Mesenchymal stem cell (in vitro differentiated cells and primary cell): ENCODE measurements at regions not wholly inside any gene's neighbourhood (a gene's known extent, or its start where the extent isn't known, plus 50 kb on each side); places are given as distances from the start of the nearest gene placed in this dataset.

Experiments used
- DNase-seq: peaks from one replicate; pipeline ENCODE4 v3.0.0-alpha.2; 2013
- H2AFZ ChIP-seq: one replicate; pipeline ENCODE4 v1.6.1; 2013; ENCODE audit warnings: low read depth, mild to moderate bottlenecking, control low read depth, inconsistent platforms, low read length, moderate library complexity
- H2AK5ac ChIP-seq: 2 replicates; pipeline ENCODE4 v1.6.1; 2013; ENCODE audit warnings: low read length, moderate library complexity, mild to moderate bottlenecking, inconsistent platforms; ENCODE audit not compliant: severe bottlenecking
- H2BK120ac ChIP-seq: one replicate; pipeline ENCODE4 v1.6.1; 2013; ENCODE audit warnings: low read depth, mild to moderate bottlenecking, inconsistent platforms, low read length, moderate library complexity
- H2BK12ac ChIP-seq, 2 experiments: one replicate each; pipeline ENCODE4 v1.6.1; 2013; ENCODE audit warnings: inconsistent platforms in 2 of 2, low read length in 2 of 2, mild to moderate bottlenecking in 2 of 2, moderate library complexity in 2 of 2, control low read depth in 1 of 2
- H2BK15ac ChIP-seq: one replicate; pipeline ENCODE4 v1.6.1; 2013; ENCODE audit warnings: mild to moderate bottlenecking, low read depth, inconsistent platforms; ENCODE audit not compliant: poor library complexity, severe bottlenecking
- H2BK5ac ChIP-seq: 2 replicates; pipeline ENCODE4 v1.6.1; 2013; ENCODE audit warnings: low read depth, mild to moderate bottlenecking, low read length, control low read depth, inconsistent platforms; ENCODE audit not compliant: poor library complexity, severe bottlenecking
- H3K14ac ChIP-seq, 2 experiments: one replicate each; pipeline ENCODE4 v1.6.1; 2013; ENCODE audit warnings: inconsistent platforms in 2 of 2, low read length in 2 of 2, control low read depth in 1 of 2, mild to moderate bottlenecking in 1 of 2, moderate library complexity in 1 of 2
- H3K18ac ChIP-seq, 2 experiments: one replicate each; pipeline ENCODE4 v1.6.1; 2013; ENCODE audit warnings: inconsistent platforms in 2 of 2, low read length in 2 of 2, control low read depth in 1 of 2, low read depth in 1 of 2, mild to moderate bottlenecking in 1 of 2
- H3K23ac ChIP-seq, 2 experiments: one replicate each; pipeline ENCODE4 v1.6.1; 2013; ENCODE audit warnings: inconsistent platforms in 2 of 2, low read length in 2 of 2, mild to moderate bottlenecking in 2 of 2, moderate library complexity in 2 of 2, control low read depth in 1 of 2
- H3K27ac ChIP-seq: 2 replicates; pipeline ENCODE4 v1.5.1; 2013; ENCODE audit warnings: mild to moderate bottlenecking, moderate library complexity, low read length, control low read depth, inconsistent platforms; ENCODE audit not compliant: poor library complexity, severe bottlenecking
- H3K27me3 ChIP-seq, 2 experiments: 2 replicates each; pipeline versions ENCODE4 v1.6.1 to v1.7.0; 2013; ENCODE audit warnings: low read length in 2 of 2, mild to moderate bottlenecking in 2 of 2, moderate library complexity in 2 of 2, control low read depth in 1 of 2, inconsistent platforms in 1 of 2; ENCODE audit not compliant: control insufficient read depth in 1 of 2, insufficient read depth in 1 of 2
- H3K36me3 ChIP-seq, 2 experiments: 2 replicates each; pipeline versions ENCODE4 v1.6.1 to v1.7.0; 2013; ENCODE audit warnings: low read length in 2 of 2, control low read depth in 1 of 2, inconsistent platforms in 1 of 2, low read depth in 1 of 2, mild to moderate bottlenecking in 1 of 2; ENCODE audit not compliant: insufficient read depth in 2 of 2, control insufficient read depth in 1 of 2
- H3K4ac ChIP-seq, 2 experiments: one replicate each; pipeline ENCODE4 v1.6.1; 2013; ENCODE audit warnings: inconsistent platforms in 2 of 2, low read length in 2 of 2, mild to moderate bottlenecking in 2 of 2, moderate library complexity in 2 of 2, control low read depth in 1 of 2, low read depth in 1 of 2
- H3K4me1 ChIP-seq: 2 replicates; pipeline ENCODE4 v1.6.1; 2013; ENCODE audit warnings: low read depth, low read length, control low read depth; ENCODE audit not compliant: control insufficient read depth, insufficient read depth
- H3K4me2 ChIP-seq: 2 replicates; pipeline ENCODE4 v1.6.1; 2013; ENCODE audit warnings: low read length, mild to moderate bottlenecking, inconsistent platforms; ENCODE audit not compliant: poor library complexity, severe bottlenecking
- H3K4me3 ChIP-seq, 2 experiments: 2 replicates each; pipeline versions ENCODE4 v1.5.1 to v1.7.0; 2013; ENCODE audit warnings: low read length in 2 of 2, mild to moderate bottlenecking in 2 of 2, control low read depth in 1 of 2, low read depth in 1 of 2; ENCODE audit not compliant: insufficient read depth in 1 of 2
- H3K79me1 ChIP-seq: replicated peaks from 2 replicates; pipeline ENCODE4 v1.6.1; 2013; ENCODE audit warnings: mild to moderate bottlenecking, control low read depth, low read length, inconsistent platforms; ENCODE audit not compliant: poor library complexity, severe bottlenecking
- H3K9ac ChIP-seq: 2 replicates; pipeline ENCODE4 v1.7.0; 2013; ENCODE audit warnings: mild to moderate bottlenecking, low read length, moderate library complexity
- H3K9me3 ChIP-seq: 2 replicates; pipeline ENCODE4 v1.7.0; 2013; ENCODE audit warnings: mild to moderate bottlenecking, low read length; ENCODE audit not compliant: control insufficient read depth
- H4K8ac ChIP-seq: one replicate; pipeline ENCODE4 v1.6.1; 2013; ENCODE audit warnings: inconsistent platforms, mild to moderate bottlenecking, low read length, moderate library complexity
- H4K91ac ChIP-seq: one replicate; pipeline ENCODE4 v1.6.1; 2013; ENCODE audit warnings: mild to moderate bottlenecking, low read length, inconsistent platforms
- WGBS: methylation state at CpG from one replicate; pipeline ENCODE4 v1.1.7; 2013; ENCODE audit warnings: mixed read lengths; 5-methylcytosine and 5-hydroxymethylcytosine counted together

DNA sequence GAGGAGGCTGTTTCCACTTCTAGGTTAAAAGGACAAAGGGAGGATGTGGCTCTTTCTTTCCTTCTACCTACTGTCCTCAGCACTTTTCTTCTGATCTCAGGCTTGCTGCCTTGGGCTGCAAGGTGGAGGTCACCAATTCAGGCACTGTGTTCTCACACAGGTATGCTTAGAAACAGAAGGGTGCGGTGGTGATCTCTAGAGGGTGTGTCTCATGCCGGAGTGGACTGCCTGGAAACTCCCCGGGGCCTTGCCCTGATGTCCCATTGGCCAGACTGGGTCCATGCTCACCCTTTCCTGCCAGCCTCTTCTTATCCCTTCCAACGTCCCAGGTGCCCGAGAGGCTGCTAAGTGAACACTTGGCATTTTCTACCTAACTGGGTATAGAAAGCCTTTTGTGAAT, 1197.6 kb downstream of the AACS start:
- Histone ChIP-seq H3K9ac (no peak overlapping the region), H2BK120ac (no peak overlapping the region), H3K79me1 (no peaks in the 10 kb centered on the region), H2BK5ac (no peak overlapping the region), H4K91ac (no peak overlapping the region), H2AFZ (no peak overlapping the region), H3K27me3 (no peaks in the 10 kb centered on the region), H3K36me3 (no peaks in the 10 kb centered on the region), H3K4ac (no peak overlapping the region), H3K9me3 (no peaks in the 10 kb centered on the region), H3K4me2 (no peak overlapping the region), H4K8ac (no peak overlapping the region), H3K14ac (no peak overlapping the region), H2AK5ac (no peak overlapping the region), H3K4me3 (no peak overlapping the region), H3K4me1 (no peaks in the 10 kb centered on the region), H3K27ac (no peak overlapping the region), H2BK15ac (no peak overlapping the region), H3K23ac (no peak overlapping the region), H2BK12ac (no peak overlapping the region), H3K18ac (no peak overlapping the region)
- WGBS = 92% methylated on average over 3 of the region's 5 CpGs
- DNase-seq = no peak

DNA sequence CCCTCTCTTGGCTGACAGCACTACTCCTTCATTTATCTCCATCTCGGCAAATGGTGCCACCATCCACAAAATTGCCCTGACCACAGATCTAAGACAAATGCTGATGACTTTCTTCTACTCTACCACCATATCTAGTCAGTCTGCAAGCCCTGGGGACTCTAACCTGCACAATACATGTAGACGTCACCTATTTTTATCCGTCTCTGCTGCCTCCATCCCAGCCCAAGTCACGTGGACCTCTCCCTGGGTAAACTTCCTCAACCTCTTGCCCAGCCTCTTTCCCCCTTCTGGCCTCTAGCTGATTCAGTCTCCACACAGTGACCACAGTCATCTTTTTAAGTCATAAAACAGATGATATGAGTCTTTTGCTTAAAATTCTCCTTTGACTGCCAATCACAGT, 1203.0 kb downstream of the AACS start:
- Histone ChIP-seq H2BK120ac (no peak overlapping the region), H2BK5ac (no peak overlapping the region), H3K4me2 (no peak overlapping the region), H3K18ac (no peak overlapping the region), H3K36me3 (no peaks in the 10 kb centered on the region), H3K79me1 (no peaks in the 10 kb centered on the region), H2AK5ac (no peak overlapping the region), H3K14ac (no peak overlapping the region), H3K27me3 (no peaks in the 10 kb centered on the region), H4K91ac (no peak overlapping the region), H3K23ac (no peak overlapping the region), H3K9me3 (peaks cover 11% of the 10 kb centered on the region), H2BK12ac (no peak overlapping the region), H2BK15ac (no peak overlapping the region), H3K9ac (no peak overlapping the region), H3K27ac (no peak overlapping the region), H3K4me1 (no peaks in the 10 kb centered on the region), H3K4me3 (no peak overlapping the region), H4K8ac (no peak overlapping the region), H2AFZ (no peak overlapping the region), H3K4ac (no peak overlapping the region)
- 84% methylated on average over 4 of the region's 4 CpGs for WGBS
- DNase-seq = no peak

DNA sequence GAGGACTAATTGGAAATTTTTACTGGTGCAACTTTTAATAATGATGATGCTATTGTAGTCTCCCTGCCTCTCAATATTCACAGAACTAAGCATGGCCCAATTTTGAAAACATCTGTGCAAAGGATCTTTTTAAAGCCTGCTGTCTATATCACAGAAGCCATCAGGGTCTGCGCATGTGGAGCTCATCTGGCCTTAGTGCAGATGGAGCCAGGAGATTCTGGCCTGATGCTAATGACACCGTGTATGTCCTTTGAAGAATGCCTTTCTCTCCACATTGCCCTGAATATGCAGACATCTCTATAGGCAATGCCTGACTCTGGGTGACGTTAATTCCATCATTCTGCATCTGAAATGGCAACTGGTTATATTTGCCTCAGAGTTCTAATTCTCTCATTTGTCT, 1205.9 kb downstream of the AACS start:
- H2BK120ac ChIP-seq = no peak overlapping the region
- no peak overlapping the region for H2BK5ac ChIP-seq
- no peak overlapping the region for H2BK12ac ChIP-seq
- no peak overlapping the region for H3K4me2 ChIP-seq
- no peaks in the 10 kb centered on the region for H3K36me3 ChIP-seq
- no peak overlapping the region for H3K4ac ChIP-seq
- H3K9ac ChIP-seq = no peak overlapping the region
- no peak overlapping the region for H4K91ac ChIP-seq
- H4K8ac ChIP-seq = no peak overlapping the region
- 75% methylated on average over 3 of the region's 3 CpGs for WGBS
- H3K4me3 ChIP-seq = no peak overlapping the region
- H3K27me3 ChIP-seq = no peaks in the 10 kb centered on the region
- H3K9me3 ChIP-seq = peaks cover 17% of the 10 kb centered on the region
- no peak overlapping the region for H3K18ac ChIP-seq
- H2AK5ac ChIP-seq = no peak overlapping the region
- no peaks in the 10 kb centered on the region for H3K4me1 ChIP-seq
- H2AFZ ChIP-seq = no peak overlapping the region
- no peak overlapping the region for H3K23ac ChIP-seq
- no peaks in the 10 kb centered on the region for H3K79me1 ChIP-seq
- no peak overlapping the region for H2BK15ac ChIP-seq
- H3K14ac ChIP-seq = no peak overlapping the region
- DNase-seq = no peak
- no peak overlapping the region for H3K27ac ChIP-seq

DNA sequence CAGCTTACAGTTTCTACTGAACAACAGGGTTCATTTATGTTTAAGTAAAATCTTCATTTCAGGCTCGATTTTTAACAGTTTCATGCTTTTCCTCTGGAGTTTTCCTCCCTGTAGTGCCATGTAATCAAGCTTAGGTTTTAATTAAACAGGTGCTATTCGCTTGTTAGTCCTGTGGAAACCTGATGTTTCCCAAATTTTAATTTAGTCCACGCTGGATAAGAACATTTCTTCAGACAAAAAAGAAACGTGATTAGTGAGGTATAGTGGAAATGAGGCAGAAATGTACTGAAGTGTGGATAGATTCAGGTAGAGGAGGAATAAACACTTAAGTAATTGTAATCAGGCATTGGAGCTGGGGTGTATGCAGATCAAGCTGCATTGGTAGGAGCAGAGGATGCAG, 1217.5 kb downstream of the AACS start:
- no peak for DNase-seq
- H3K18ac ChIP-seq = no peak overlapping the region
- no peak overlapping the region for H2AK5ac ChIP-seq
- H2BK5ac ChIP-seq = no peak overlapping the region
- H3K27ac ChIP-seq = no peak overlapping the region
- no peak overlapping the region for H4K91ac ChIP-seq
- peaks cover 16% of the 10 kb centered on the region for H3K9me3 ChIP-seq
- no peak overlapping the region for H3K4ac ChIP-seq
- H3K4me2 ChIP-seq = no peak overlapping the region
- H2BK12ac ChIP-seq = no peak overlapping the region
- no peak overlapping the region for H2BK15ac ChIP-seq
- no peak overlapping the region for H3K9ac ChIP-seq
- no peak overlapping the region for H2BK120ac ChIP-seq
- H3K27me3 ChIP-seq = no peaks in the 10 kb centered on the region
- H2AFZ ChIP-seq = no peak overlapping the region
- no peak overlapping the region for H3K23ac ChIP-seq
- no peak overlapping the region for H3K14ac ChIP-seq
- no peaks in the 10 kb centered on the region for H3K36me3 ChIP-seq
- H4K8ac ChIP-seq = no peak overlapping the region
- 50% methylated on average over 4 of the region's 4 CpGs for WGBS
- no peaks in the 10 kb centered on the region for H3K4me1 ChIP-seq
- H3K4me3 ChIP-seq = no peak overlapping the region
- no peaks in the 10 kb centered on the region for H3K79me1 ChIP-seq
